ENCODE measurements at regions not wholly inside any gene's neighbourhood (a gene's known extent, or its start where the extent isn't known, plus 50 kb on each side); places are given as distances from the start of the nearest gene placed in this dataset.
"Not testable (repeated sequence)": the region's sequence is repeated elsewhere in the genome, so short reads cannot be mapped to it uniquely, and the experiment has no call there.

DNA sequence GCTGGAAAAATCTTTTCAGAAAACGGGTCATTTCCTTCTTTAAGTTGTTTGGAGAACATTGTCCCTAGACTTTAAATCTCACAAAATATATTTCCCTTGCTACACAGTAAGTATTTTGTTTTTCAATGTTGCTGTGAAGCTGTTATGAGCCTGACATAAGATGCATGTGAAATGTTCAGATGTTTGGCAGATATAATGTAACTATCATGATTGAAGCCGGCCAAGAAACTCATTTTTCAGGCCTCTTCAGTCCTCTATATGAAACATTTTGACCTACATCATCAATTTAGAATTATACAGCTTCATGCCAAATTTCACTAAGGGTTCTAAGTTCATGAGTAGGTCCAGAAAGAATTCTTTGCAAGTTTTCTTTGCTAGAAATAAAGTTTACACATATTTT, 133.8 kb downstream of the JRKL start:
- no peak for DNase-seq

DNA sequence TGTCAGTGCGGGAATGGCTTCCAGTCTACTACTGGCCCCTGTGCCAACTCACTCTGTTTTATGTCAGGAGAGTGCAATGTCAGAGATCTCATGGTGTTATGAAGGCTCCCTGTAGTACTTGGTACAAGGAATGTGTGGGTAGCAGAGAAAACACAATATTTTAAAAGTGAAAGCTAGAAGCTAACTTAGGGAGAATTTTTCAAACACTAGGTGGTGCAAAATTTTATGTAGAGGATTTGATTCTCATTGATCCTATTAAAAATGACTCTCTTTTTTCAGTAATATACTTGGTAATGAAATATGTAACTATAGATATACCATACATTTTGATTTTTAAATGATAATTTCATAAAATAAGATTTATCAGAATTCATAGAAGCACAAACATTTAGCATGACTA, 134.7 kb downstream of the JRKL start:
- no peak for DNase-seq

DNA sequence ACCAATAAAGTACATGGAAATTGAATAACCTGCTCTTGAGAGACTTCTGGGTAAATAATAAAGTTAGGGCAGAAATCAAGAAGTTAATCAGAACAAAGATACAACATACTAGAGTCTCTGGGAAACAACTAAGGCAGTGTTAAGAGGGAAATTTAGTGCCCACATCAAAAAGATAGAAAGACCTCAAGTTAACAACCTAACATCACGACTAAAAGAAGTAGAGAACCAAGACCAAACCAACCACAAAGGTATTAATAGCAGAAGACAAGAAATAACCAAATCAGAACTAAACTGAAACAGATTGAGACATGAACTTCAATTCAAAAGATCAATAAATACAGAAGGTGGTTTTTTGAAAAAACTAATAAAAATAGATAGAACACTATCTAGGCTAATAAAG, 140.7 kb downstream of the JRKL start:
- DNase-seq = no peak

DNA sequence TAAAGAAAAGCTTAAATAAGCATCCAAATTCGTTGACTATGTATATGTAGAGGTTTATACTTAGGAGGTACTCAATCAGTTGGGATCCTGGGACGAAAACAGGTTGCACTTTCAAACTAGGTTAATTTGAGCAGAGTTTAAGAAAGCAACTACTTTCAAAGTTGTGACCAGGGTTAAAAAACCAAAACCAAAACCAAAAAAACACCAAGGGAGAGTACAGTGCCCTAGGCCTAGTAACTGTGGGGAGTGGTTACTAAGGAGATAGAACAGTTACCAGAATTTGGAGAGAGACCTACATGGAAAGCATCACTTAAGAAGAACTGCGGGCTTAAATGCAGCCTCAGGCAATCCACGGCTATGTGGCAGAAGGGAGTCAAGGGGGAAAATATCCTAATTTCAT, 148.3 kb downstream of the JRKL start:
- no peak for DNase-seq

DNA sequence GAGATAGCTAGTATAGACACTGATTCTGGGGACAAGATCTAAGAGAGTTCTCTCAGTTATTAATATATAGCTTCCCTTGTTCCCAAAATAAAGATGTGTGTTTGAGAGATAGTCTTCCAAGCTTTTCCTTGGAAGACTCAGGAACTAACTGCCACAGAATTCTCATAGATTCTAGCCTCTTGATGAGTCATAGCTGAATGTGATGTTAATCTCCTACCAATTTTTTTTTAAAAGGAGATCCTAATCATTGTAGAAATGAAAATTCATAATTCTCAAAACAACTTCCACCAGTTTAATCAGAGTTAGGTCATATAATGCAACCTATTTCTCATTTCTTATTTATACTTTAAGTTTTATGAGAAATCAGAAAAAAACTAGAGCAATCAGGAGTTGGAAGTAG, 148.8 kb downstream of the JRKL start:
- DNase-seq = no peak

DNA sequence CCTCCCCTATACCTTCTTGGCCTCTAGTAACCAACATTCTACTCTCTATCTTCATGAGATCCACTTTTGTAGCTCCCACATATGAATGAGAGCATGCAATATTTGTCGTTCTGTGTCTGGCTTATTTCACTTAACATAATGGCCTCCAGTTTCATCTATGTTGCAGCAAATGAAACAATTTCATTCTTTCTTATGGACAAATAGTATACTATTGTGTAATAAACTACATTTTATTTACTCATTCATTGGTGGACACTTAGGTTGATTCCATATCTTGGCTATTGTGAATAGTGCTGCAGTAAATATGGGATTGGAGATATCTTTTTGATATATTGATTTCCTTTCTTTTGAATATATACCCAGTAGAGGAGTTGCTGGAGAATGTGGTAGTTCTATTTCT, 151.1 kb downstream of the JRKL start:
- no peak for DNase-seq

DNA sequence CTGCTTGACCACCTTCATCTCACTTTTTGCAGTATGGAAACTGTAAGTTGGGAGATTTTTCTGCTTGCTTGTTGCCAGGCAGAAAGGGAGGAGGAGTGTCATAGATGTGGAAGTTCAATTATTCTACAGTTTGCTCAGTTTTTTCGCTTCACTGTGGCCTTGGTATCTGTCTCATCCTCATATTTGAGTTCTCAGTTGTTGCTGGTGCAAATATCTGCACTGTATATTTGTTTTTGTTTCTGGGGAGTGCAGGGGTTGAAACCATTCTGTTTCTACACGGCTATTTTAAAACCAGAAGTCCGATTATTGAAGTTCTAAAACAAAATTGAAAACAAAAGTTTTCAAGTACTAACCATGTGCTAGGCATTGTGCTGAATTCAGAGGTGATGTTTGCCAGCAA, 153.4 kb downstream of the JRKL start:
- DNase-seq = no peak

DNA sequence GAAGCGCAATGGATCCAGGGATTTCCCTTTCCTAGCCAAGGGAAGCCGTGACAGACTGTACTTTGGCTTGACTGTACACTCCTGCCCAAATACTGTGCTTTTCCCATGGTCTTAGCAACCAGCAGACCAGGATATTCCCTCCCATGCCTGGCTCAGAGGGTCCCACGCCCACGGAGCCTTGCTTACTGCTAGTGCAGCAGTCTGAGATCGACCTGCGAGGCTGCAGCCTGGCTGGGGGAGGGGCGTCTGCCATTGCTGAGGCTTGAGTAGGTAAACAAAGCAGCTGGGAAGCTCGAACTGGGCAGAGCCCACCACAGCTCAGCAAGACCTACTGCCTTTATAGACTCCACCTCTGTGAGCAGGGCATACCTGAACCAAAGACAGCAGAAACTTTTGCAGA, 155.4 kb downstream of the JRKL start:
- DNase-seq = not testable (repeated sequence)

DNA sequence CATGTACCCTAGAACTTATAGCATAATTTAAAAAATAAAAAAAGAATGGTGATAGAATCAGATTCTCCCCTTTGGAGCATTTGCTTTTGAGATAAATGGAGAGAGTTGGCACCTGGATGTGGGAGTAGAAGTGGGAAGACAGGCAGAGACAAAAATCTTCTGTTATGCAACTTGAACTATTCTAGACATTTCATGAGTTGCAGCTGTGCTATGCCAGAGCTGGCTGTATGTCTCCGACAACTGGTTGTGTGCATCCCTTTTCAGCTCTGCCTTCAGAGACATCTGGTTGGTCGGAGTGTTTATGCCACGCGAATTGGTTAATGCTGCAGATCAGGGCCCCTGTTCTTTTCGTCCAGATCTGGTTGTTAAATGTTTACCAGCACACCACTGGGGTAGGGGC, 161.3 kb downstream of the JRKL start:
- DNase-seq = no peak

DNA sequence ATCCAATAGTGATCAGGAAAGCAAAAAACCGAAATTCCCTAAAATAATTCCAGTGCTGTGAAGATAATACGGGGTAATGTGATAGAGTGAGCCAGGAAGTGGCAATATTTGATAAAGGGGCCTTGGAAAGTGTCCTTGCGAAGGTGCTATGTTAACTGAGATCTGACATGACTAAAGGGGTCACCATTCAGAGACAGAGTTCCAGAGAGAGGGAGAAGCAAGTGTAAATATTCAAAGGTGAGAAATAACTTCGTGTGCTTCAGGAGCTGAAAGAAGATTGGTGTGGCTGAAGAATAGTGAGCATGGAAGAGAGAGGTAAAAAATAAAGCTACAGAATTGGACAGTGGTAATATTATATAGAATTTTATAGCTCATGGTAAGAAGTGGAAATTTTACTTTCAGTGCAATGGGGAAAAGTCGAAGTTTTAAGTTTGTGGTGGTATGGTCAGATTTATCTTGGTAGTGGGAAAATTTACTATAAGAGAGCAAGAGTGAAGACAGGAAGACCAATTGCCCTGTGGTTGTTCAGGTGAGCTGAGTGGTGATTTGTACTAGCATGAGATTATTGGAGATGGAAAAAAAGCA, 164.5 kb downstream of the JRKL start:
- no peak for DNase-seq

DNA sequence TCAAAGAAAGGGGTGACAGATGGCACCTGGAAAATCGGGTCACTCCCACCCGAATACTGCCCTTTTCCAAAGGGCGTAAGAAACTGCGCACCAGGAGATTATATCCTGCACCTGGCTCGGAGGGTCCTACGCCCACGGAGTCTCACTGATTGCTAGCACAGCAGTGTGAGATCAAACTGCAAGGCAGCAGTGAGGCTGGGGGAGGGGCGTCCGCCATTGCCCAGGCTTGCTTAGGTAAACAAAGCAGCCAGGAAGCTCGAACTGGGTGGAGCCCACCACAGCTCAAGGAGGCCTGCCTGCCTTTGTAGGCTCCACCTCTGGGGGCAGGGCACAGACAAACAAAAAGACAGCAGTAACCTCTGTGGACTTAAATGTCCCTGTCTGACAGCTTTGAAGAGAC, 166.0 kb downstream of the JRKL start:
- DNase-seq = not testable (repeated sequence)

DNA sequence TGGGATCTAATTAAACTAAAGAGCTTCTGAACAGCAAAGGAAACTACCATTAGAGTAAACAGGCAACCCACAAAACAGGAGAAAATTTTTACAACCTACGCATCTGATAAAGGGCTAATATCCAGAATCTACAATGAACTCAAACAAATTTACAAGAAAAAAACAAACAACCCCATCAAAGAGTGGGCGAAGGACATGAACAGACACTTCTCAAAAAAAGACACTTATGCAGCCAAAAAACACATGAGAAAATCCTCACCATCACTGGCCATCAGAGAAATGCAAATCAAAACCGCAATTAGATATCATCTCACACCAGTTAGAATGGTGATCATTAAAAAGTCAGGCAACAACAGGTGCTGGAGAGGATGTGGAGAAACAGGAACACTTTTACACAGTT, 170.9 kb downstream of the JRKL start:
- DNase-seq = not testable (repeated sequence)

DNA sequence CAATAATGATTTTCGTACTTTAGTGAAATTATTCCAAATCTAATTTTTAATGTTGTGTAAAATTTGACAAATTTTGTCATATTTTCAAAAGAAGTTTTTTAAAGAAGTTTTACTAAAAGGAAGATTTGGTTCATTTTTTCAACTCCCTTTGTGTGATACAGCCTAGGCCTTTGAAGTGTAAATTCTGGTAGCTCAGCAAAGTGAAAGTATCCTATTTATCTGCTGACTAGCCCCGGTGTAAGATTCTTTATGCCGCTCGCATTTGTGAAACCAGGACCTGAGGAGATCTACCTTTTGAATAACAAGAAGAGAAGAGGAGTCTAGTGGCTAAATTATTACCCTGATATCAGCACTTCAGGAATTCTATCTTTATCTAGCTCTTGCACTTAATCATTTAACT, 177.4 kb downstream of the JRKL start:
- DNase-seq = no peak

DNA sequence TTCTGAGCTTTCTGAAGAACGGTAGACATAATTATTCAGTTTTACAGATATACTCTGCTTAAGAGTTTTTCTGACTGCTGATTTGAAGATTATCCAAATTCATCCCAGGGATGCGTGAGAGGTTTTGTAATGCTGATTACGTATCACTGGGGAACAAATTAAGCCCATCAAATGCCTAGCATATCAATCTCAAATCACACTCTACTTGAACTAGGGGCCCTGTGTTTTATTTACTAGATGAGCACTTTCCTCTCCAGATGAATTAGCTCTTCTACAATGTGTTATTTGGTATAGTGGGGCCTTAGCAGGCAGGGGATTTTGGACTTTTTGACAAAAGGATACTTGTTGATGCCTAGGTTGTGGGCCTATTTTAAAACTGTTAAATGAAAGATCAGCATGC, 177.9 kb downstream of the JRKL start:
- DNase-seq = no peak

DNA sequence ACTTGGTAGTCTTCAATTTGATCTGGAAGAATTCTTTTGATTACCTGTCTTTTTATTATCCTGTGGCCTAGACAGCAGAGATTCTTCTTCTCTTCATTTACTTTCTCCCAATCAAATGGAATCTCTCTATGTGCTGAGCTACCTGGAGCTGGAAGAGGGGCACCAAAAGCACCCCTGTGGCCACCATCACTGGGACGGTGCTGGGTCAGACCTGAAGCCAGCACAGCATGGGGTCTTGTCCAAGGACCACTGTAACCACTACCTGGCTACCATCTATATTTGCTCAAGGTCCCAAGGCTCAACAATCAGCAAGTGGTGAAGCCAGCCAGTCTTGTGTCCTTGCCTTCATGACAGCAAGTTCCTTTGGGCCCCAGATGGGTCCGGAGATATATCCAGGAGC, 186.6 kb downstream of the JRKL start:
- DNase-seq = no peak

DNA sequence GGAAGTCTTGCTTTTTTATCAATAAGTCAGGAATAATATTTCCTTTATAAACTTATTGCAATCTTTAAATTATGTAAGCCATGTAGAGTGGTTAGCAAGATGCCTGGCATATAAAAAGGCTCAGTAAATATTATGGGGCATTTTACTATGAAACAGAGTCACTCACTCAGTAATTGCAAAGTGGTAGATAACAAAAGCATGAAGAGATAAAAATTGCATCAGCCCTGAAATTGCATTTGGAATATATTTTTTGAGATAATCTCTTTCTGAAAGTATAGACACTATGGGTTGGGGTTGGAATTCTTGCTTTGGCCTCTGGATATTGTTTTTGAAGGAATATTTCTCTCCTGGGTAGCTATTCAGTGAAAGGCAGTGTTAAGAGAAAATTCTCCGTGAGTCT, 188.6 kb downstream of the JRKL start:
- DNase-seq = no peak

DNA sequence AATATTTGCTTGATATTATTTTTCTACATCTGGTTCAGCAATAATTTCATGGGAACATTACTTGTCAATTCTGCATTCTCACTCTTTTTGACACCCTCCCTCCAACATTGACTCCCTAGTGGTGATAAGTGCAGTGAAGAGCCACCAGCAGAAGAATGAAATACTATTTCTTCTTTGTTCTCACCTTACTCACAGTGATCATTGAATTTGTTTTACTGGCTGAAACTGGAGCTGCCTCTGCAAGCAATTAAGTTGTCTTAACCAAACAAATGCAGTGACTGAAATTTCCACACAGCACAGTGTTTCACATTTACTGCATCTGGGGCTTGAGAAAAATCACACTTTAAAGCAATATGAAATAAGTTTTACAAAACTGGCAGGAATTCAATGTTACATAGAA, 189.8 kb downstream of the JRKL start:
- no peak for DNase-seq

DNA sequence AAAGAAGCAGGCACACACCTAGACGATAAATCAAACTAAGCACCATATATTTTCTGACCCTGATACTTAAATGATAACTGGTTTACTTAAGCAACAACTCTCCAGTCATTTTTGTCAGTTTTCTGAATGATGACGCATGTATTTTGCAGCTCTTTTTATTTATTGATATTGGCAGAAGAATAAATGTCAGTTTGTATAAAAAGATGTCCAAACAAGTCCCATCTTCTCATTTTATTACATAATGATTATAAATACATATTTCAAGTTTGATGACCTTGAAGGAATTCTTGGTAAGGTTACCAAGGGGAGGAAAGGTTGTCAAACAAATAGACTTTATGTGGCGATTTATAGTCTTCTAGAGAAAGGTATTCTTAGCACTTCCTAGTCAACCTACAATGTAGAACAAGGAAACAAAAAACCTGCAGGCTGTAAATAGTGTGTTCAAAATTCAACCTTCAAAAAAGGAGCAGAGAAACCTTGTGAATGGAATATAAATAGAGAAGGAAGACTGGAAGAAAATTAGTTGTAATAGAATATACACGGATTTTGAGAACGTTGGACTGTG, 190.7 kb downstream of the JRKL start:
- DNase-seq = no peak

DNA sequence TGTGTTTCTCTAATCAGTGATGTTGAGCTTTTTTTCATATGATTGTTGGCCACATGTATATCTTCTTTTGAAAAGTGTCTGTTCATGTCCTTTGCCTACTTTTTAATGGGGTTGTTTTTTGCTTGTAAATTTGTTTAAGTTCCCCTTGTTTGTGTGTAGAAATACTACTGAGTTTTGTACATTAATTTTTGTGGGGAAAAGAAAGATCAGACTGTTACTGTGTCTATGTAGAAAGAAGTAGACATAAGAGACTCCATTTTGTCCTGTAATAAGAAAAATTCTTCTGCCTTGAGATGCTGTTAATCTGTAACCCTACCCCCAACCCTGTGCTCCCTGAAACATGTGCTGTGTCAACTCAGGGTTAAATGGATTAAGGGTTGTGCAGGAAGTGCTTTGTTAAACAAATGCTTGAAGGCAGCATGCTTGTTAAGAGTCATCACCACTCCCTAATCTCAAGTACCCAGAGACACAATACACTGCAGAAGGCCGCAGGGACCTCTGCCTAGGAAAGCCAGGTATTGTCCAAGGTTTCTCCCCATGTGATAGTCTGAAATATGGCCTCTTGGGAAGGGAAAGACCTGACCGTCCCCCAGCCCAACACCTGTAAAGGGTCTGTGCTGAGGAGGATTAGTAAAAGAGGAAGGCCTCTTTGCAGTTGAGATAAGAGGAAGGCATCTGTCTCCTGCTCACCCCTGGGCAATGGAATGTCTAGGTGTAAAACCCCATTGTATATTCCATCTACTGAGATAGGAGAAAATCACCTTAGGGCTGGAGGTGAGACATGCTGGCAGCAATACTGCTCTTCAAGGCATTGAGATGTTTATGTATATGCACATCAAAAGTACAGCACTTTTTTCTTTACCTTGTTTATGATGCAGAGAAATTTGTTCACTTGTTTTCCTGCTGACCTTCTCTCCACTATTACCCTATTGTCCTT, 196.4 kb downstream of the JRKL start:
- DNase-seq = not testable (repeated sequence)

DNA sequence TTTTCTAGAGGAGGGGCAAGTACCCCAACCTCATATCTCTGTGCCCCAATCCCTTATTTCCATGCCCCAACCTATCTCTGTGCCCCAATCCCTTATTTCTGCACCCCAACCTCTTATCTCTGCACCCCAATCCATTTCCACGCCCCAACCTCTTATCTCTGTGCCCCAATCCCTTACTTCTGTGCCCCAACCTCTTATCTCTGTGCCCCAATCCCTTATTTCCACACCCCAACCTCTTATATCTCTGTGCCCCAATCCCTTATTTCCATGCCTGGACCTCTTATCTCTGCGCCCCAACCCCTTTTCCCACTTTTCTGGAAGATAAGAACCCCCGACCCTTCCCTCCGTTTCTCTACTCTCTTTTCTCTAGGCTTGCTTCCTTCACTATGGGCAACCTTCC, 199.0 kb downstream of the JRKL start:
- not testable (repeated sequence) for DNase-seq

DNA sequence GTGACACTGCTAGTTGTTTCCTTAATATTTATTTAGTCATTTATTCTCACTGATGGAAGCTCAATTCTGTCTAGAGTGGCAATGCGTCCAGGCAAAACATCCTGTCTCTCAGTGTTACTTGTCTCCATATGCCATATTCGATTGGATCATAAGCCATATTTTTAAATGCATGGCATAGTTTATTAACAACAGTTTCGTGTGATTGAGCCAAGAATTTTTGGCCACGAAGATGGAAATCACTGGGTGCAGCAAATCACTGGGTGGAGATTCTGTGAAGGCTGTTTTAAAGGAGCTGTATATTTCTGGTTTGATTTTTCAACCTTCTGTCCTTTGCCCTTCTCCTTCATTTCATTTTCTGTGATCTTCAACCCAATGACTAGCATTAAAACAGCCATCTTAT, 205.2 kb downstream of the JRKL start:
- no peak for DNase-seq

DNA sequence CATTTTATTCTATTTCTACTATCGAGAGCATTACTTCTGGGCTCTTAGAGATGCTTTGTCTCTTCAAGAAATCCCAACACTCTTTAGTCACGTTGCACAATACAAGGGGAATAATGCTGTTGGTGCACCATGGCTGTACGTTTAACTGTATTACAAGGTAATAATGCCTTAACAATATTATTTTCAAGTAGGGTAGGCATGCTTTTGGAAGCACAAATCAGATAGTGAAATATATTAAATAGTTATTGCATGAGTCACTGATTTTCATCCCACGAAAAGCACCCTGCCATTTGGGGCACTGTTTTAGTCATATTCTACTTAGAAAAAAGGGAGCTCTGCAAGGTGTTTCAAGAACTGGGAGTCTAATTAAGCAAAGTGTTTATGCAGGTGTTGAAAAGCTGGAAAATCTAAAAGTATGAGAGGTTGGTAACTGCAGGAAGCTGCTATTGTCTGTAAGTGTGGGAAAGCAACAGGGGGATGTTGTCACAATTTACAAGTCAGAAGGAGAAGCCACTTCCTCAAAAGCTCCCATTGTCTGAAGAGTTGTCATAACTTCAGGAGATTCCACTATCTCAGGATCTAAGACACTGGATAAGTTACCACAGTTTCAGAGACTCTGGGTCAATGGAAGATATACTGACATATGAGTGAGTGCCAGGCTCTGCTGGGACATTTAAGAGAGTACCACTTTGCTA, 218.2 kb downstream of the JRKL start:
- no peak for DNase-seq

DNA sequence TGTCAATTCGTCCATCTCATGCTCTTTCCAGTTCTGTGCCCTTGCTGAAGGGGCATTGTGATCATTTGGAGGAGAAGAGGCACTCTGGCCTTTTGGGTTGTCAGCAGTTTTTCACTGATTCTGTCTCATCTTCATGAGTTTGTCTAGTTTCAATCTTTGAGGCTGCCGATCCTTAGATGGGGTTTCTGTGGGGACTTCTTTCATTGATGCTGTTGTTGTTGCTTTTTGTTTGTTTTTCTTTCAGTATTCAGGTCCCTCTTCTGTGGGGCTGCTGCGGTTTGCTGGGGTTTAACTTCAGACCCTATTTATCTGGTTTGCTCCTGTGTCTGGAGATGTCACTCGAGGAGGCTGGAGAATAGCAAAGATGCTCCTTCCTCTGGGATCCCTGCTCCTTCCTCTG, 224.3 kb downstream of the JRKL start:
- DNase-seq = no peak

DNA sequence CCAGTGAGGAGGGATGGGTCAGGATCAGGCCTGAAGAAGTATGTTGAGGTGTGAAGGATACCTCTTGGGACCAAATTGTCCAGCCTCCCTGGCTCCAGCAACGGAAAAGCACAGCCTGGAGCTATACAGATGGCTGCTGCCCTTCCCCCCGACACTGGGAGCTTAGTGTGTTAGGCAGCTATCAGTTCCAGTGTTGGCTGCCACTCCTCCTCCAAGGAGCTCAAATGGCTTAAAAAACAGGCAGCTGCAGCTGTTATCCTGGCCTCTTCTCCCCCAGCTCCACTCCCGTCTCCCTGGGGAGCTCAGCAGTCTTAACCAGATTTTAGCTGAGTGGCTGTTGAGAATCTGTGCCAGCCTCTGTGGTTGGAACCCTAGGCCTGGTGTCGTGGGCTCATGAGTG, 225.0 kb downstream of the JRKL start:
- DNase-seq = no peak

Measured in activated gamma-delta T cell (primary cell).